GM21723 (cell line): ENCODE measurements at regions not wholly inside any gene's neighbourhood (a gene's known extent, or its start where the extent isn't known, plus 50 kb on each side); places are given as distances from the start of the nearest gene placed in this dataset.

Experiments
- ATAC-seq: cut with Tn5 transposase; IDR thresholded peaks from one replicate; pipeline ENCODE4 v1.9.1; 2021; ENCODE audit warnings: mild to moderate bottlenecking, moderate library complexity; ENCODE audit not compliant: unreplicated experiment

GRCh38 chr12:13318231-13319015 is 121.9 kb downstream of the EMP1 start:
- ATAC-seq: no peak

- no peak for ATAC-seq
These were observed 120.2 kb downstream of the EMP1 start for GRCh38 chr12:13316587-13317246.

GRCh38 chr12:13313886-13314285 is 117.4 kb downstream of the EMP1 start:
- ATAC-seq: no peak

DNA sequence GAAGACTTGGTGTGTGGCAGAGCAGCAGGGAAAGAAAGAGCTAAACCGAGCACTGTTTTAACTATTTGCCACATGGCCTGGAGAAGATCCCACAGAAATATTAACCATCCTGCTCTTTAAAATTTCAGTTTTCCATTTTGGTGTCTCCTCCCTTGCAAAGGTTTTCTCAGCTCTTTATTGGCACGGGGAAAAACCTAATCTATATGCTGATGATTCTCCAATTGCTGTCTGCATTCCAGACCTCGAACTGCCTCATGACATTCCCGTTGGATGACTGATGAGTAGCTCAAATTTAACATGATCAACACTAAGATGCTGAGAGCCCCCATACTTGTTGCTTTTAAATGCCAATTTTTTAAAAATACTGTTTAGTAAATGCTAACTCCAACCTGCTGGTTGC is 115.0 kb downstream of the EMP1 start:
- no peak for ATAC-seq

- no peak for ATAC-seq
These were observed 110.8 kb downstream of the EMP1 start for GRCh38 chr12:13307143-13307816.

DNA sequence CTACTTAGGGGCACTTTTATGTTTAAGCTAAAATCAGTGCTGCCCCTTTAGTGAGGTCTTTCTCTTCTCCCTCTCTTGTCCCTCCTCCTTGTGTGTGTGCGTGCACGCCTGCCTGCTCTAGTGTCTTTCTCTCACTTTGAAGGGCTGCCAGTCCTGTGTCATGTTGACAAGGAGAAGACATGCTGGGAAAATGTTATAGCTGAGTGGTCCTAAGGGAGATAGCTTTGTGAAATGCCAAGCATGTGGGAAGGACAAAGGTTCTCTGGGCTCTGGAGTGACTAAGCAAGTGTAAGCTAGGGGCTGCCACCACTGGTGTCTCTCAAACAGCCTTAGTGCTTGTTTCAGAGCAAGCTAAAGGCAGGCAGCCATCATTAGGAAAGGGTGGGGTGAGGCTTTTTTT is 108.4 kb downstream of the EMP1 start:
- no peak for ATAC-seq

DNA sequence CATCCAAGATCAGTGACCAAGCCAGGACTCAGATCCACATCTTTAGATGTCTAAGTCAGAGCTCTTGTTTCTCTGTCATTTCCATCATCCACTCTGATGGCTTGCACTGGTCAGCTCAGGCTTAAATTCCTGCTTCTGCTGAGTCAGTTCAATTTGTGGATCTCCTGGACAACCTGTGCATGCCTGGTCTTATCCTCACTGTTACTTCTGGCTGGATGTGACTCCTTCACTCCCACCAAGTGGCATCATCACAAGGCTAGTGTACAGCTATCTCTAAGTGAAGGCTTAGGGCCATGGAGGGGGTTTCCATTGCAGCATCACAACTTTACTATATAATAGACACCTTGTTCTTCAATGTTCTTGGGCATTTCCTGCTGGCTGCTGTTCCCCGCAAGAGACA is 102.9 kb downstream of the EMP1 start:
- ATAC-seq: no peak

GRCh38 chr12:13293096-13293495 is 96.6 kb downstream of the EMP1 start:
- ATAC-seq: no peak

DNA sequence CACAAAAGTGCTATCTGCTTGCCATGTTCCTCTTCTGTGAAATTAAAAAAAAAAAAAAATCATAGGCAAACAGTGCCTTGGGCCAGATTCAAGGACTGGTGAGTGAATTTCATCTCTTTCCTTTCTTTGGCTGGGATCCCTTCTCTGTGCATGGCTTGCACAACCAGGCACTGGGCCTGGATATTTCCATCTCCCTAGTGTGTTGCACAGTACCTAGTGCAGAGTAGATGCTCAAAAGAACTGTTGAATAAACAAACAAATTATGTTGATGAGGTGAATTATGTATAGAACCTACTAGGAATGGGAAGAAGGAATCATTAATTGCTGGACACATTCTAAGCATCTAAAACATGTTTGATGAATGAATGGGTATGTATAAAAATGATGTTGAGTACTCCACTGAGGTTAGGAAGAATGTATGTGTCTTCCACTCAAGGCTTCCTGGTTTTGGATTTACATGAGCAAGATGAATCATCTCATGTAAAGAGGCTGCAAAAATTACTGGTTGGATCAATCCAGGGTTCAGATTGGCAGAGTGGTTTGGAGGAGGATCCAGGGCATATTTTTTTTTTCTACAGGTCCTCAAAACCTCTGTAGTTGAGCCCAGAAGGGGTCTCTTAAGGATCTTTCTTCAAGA is 93.2 kb downstream of the EMP1 start:
- no peak for ATAC-seq

- no peak for ATAC-seq
These were observed 92.6 kb downstream of the EMP1 start for GRCh38 chr12:13288937-13289652.

DNA sequence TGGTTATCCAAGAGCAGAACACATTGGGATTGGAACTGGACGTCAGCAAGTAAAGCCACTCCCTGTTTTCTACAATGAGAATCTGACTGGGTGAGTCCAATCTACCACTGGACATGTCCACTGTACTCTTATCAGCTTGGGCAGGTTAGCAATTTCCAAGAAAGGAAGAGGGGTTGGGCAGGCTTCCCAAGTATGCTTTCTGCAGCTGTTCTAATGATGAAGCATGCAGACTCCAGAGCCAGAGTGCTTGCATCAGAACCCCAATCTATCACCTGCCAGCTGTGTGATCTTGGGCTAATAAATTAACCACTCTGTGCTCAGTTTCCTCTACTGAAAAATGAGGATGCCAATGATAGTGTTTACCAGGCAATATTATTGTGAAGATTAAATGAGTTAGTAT is 92.0 kb downstream of the EMP1 start:
- ATAC-seq: no peak

DNA sequence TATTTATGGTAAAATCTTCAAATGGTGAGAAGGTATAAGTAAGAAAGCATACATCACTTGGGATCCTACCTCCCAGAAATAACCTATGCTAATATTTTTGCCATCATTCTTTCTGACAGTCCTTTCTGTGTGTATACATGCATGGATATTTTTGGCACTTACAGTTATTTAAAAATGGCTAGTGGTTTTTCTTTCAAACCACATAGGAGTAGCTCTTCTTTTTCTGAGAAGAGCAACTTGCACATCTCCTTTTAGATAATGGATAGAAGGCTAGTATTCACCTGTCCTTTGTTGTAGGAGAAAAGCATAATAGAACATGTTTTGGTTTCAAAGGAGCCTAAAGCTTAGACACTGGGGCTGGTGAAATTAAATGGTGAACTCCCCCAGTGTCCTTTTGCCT is 87.3 kb downstream of the EMP1 start:
- no peak for ATAC-seq

GRCh38 chr12:13282861-13283260 is 86.3 kb downstream of the EMP1 start:
- ATAC-seq: no peak

DNA sequence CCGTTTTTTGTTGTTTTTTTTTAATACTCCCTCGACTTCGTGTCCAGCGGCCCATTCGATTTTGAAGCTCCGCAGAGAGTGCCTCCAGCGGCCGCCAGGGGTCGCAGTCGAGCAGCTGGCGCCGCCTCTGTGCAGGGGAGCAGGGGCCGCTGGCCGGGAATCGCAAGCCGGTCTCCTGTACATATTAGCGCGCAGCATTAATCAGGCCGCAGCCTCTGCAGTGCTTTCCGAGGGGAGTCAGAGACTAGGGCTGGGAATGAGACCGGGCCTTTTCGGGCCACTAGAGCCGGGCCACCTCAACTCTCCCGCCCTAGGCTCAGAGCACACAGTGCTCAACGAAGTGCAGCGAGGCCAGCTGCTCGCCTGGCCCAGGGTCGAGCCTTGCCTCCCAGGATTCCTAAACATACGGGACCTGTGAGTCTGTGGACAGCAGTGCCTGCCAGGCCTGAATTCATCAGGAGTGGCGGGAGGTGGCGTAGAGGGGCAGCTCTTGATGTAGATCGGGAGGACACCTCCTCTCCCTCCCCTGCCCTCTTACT is 81.8 kb downstream of the EMP1 start:
- no peak for ATAC-seq

- ATAC-seq: no peak
These were observed 80.8 kb downstream of the EMP1 start for GRCh38 chr12:13277293-13277692.

DNA sequence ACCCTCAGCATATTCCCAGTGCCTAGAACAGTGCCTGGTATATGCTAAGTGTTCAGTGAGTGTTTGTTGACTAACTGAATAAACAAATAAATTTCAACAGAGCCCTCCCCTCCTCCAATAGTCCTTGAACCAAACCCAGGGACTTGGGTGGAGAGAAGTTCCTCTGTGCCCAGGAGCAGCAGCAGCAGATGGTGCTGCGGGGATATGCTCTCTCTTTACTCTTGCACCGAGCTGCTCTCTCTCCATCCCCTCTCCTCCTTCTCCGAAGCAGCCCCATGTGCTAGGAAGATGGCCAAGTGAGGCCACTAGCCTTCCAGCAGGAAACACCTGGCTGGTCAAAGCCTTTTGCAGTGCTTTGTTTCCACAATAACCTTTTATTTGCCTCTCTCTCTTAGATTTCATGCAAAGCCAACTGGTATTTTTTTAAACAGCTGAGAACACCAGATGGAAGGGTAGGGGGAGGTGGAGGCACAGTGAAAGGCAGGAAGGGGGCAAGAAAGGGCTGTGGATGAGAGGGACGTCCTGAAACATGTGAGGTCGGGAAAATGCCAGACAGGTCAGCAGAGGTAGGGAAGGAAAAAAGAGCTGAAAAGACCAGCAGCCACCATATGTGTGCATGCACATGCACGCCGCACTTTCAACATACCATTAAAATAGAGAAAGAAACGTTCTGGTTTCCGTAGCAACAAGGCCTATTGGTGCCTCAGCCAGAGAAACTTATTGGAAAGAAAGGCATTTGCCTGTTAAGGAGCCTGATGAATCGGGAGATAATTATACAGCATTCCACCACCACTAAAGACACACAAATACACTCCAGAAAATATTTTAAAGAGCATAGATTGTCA is 78.9 kb downstream of the EMP1 start:
- no peak for ATAC-seq

DNA sequence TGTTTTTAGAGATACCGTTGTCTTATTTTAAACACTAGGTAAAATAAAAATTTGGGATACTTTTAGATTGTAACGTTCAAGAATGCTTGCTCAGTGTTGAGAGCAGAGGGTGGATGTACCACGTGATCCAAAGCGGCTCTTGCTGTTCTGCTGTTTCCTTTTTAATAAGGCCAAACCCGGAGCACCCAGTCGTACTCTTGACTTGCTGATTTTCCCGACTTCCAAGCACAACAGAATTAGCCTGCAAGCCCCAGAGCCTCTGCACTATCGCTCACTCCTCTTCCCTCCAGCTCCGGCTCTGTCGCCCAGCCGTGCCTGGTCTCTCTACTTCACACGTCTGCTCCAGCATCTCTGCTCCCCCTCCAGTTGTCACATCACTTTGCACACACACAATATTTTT is 77.3 kb downstream of the EMP1 start:
- ATAC-seq: no peak

DNA sequence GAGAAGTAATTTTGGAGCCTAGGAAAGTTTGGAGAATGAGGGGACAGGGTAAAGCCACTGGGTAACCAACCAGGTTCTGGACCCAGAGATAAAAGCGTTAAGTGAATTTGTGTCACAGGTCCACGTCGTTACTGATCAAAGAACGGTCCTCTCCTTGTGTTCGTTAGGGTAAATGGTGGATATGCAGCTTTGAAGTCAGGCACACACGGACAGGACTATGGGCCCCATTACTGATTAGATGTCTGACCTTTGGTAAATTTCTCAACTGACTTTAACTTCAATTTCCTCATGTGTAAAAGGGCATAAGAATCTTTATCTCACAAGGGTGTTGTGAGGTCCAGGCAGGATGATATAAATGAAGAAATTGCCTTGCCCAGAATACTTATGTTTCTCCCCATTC is 76.6 kb downstream of the EMP1 start:
- no peak for ATAC-seq

DNA sequence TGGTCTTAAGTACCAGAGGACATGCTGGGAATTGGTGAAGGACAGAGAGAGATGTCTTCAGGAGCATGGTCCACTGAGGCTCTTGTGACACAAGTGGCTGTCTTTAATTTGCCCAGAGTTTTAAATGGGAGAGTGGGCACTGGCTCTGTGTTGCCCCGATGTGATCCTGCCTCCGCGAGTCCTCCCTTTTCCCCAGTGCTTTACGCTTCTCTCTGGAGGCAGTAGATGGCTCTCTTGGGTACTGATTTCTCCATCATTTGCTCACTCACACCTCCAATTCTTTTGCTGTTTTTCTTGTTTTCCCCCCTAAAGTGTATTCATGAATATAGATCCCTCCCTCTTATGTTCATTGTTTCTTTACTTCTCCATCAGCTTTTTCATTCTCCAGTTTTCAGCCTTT is 74.3 kb downstream of the EMP1 start:
- ATAC-seq: no peak
